ENCODE measurements at regions not wholly inside any gene's neighbourhood (a gene's known extent, or its start where the extent isn't known, plus 50 kb on each side); places are given as distances from the start of the nearest gene placed in this dataset.

- TF ChIP-seq EZH2 (IDR thresholded peaks at IDR 0.05): no peak
- TF ChIP-seq FOXP2 (optimal IDR thresholded peaks at IDR 0.05; ENCODE audit: control extremely low read depth, extremely low read length, insufficient read depth): no peak
- no peak for TF ChIP-seq POLR2AphosphoS5 (IDR thresholded peaks at IDR 0.05; ENCODE audit: borderline replicate concordance, low read depth, low read length)
- DNase-seq (ENCODE audit: low read depth, low spot score): no peak
- Histone ChIP-seq H3K9me3 (ENCODE audit: low read depth, low read length) (no peaks in the 10 kb centered on the region), H3K27ac (no peak overlapping the region), H3K36me3 (ENCODE audit: insufficient read depth, low read length) (no peaks in the 10 kb centered on the region), H3K9ac (ENCODE audit: insufficient read length) (no peak overlapping the region), H3K4me3 (no peak overlapping the region)
Observed at GRCh38 chr2:156099382-156099781, 233.1 kb downstream of the NR4A2 start.

GRCh38 chr2:156098506-156098905 lies 234.0 kb downstream of the NR4A2 start:
- Histone ChIP-seq H3K9me3 (ENCODE audit: low read depth, low read length) (no peaks in the 10 kb centered on the region), H3K9ac (ENCODE audit: insufficient read length) (no peak overlapping the region), H3K36me3 (ENCODE audit: insufficient read depth, low read length) (no peaks in the 10 kb centered on the region), H3K4me3 (no peak overlapping the region), H3K27ac (no peak overlapping the region)
- TF ChIP-seq EZH2 (IDR thresholded peaks at IDR 0.05): no peak
- DNase-seq (ENCODE audit: low read depth, low spot score): no peak

- TF ChIP-seq EZH2 (IDR thresholded peaks at IDR 0.05) (no peak), POLR2AphosphoS5 (IDR thresholded peaks at IDR 0.05; ENCODE audit: borderline replicate concordance, low read depth, low read length) (no peak), FOXP2 (optimal IDR thresholded peaks at IDR 0.05; ENCODE audit: control extremely low read depth, extremely low read length, insufficient read depth) (no peak)
- DNase-seq (ENCODE audit: low read depth, low spot score): no peak
- Histone ChIP-seq H3K9ac (ENCODE audit: insufficient read length) (no peak overlapping the region), H3K36me3 (ENCODE audit: insufficient read depth, low read length) (no peaks in the 10 kb centered on the region), H3K9me3 (ENCODE audit: low read depth, low read length) (no peaks in the 10 kb centered on the region), H3K27ac (no peak overlapping the region), H3K4me3 (no peak overlapping the region)
Observed at GRCh38 chr2:156088587-156088986, 243.9 kb downstream of the NR4A2 start.

GRCh38 chr2:156087875-156088274 lies 244.6 kb downstream of the NR4A2 start:
- no peak overlapping the region for H3K4me3 ChIP-seq
- H3K9me3 ChIP-seq (ENCODE audit: low read depth, low read length): no peaks in the 10 kb centered on the region
- H3K27ac ChIP-seq: no peak overlapping the region
- no peak overlapping the region for H3K9ac ChIP-seq (ENCODE audit: insufficient read length)
- no peak for DNase-seq (ENCODE audit: low read depth, low spot score)
- no peaks in the 10 kb centered on the region for H3K36me3 ChIP-seq (ENCODE audit: insufficient read depth, low read length)
- TF ChIP-seq FOXP2 (optimal IDR thresholded peaks at IDR 0.05; ENCODE audit: control extremely low read depth, extremely low read length, insufficient read depth) (no peak), POLR2AphosphoS5 (IDR thresholded peaks at IDR 0.05; ENCODE audit: borderline replicate concordance, low read depth, low read length) (no peak), EZH2 (IDR thresholded peaks at IDR 0.05) (no peak)

GRCh38 chr2:156083763-156084493 lies 248.6 kb downstream of the NR4A2 start:
- TF ChIP-seq FOXP2 (optimal IDR thresholded peaks at IDR 0.05; ENCODE audit: control extremely low read depth, extremely low read length, insufficient read depth): no peak
- no peak for TF ChIP-seq EZH2 (IDR thresholded peaks at IDR 0.05)
- TF ChIP-seq POLR2AphosphoS5 (IDR thresholded peaks at IDR 0.05; ENCODE audit: borderline replicate concordance, low read depth, low read length): no peak
- H3K27ac ChIP-seq: no peak overlapping the region
- H3K9me3 ChIP-seq (ENCODE audit: low read depth, low read length): no peaks in the 10 kb centered on the region
- H3K9ac ChIP-seq (ENCODE audit: insufficient read length): no peak overlapping the region
- H3K36me3 ChIP-seq (ENCODE audit: insufficient read depth, low read length): no peaks in the 10 kb centered on the region
- DNase-seq (ENCODE audit: low read depth, low spot score): no peak
- H3K4me3 ChIP-seq: no peak overlapping the region

GRCh38 chr2:156079845-156080244 lies 252.7 kb downstream of the NR4A2 start:
- H3K27ac ChIP-seq: no peak overlapping the region
- no peaks in the 10 kb centered on the region for H3K9me3 ChIP-seq (ENCODE audit: low read depth, low read length)
- no peak overlapping the region for H3K4me3 ChIP-seq
- TF ChIP-seq EZH2 (IDR thresholded peaks at IDR 0.05) (no peak), POLR2AphosphoS5 (IDR thresholded peaks at IDR 0.05; ENCODE audit: borderline replicate concordance, low read depth, low read length) (no peak), FOXP2 (optimal IDR thresholded peaks at IDR 0.05; ENCODE audit: control extremely low read depth, extremely low read length, insufficient read depth) (no peak)
- no peaks in the 10 kb centered on the region for H3K36me3 ChIP-seq (ENCODE audit: insufficient read depth, low read length)
- H3K9ac ChIP-seq (ENCODE audit: insufficient read length): no peak overlapping the region
- no peak for DNase-seq (ENCODE audit: low read depth, low spot score)

- no peak for DNase-seq (ENCODE audit: low read depth, low spot score)
- no peak overlapping the region for H3K4me3 ChIP-seq
- no peak overlapping the region for H3K27ac ChIP-seq
- H3K9ac ChIP-seq (ENCODE audit: insufficient read length): no peak overlapping the region
- no peaks in the 10 kb centered on the region for H3K9me3 ChIP-seq (ENCODE audit: low read depth, low read length)
- no peaks in the 10 kb centered on the region for H3K36me3 ChIP-seq (ENCODE audit: insufficient read depth, low read length)
- no peak for TF ChIP-seq FOXP2 (optimal IDR thresholded peaks at IDR 0.05; ENCODE audit: control extremely low read depth, extremely low read length, insufficient read depth)
- TF ChIP-seq POLR2AphosphoS5 (IDR thresholded peaks at IDR 0.05; ENCODE audit: borderline replicate concordance, low read depth, low read length): no peak
- no peak for TF ChIP-seq EZH2 (IDR thresholded peaks at IDR 0.05)
Observed at GRCh38 chr2:156077041-156077742, 255.3 kb downstream of the NR4A2 start.

GRCh38 chr2:156065912-156066311 lies 266.6 kb downstream of the NR4A2 start:
- Histone ChIP-seq H3K27ac (no peak overlapping the region), H3K36me3 (ENCODE audit: insufficient read depth, low read length) (no peaks in the 10 kb centered on the region), H3K4me3 (no peak overlapping the region), H3K9ac (ENCODE audit: insufficient read length) (no peak overlapping the region), H3K9me3 (ENCODE audit: low read depth, low read length) (no peaks in the 10 kb centered on the region)
- no peak for DNase-seq (ENCODE audit: low read depth, low spot score)
- TF ChIP-seq FOXP2 (optimal IDR thresholded peaks at IDR 0.05; ENCODE audit: control extremely low read depth, extremely low read length, insufficient read depth) (no peak), POLR2AphosphoS5 (IDR thresholded peaks at IDR 0.05; ENCODE audit: borderline replicate concordance, low read depth, low read length) (no peak), EZH2 (IDR thresholded peaks at IDR 0.05) (no peak)
